C4-2B (cell line): ENCODE measurements at regions not wholly inside any gene's neighbourhood (a gene's known extent, or its start where the extent isn't known, plus 50 kb on each side); places are given as distances from the start of the nearest gene placed in this dataset.

Experiments
- ZFX ChIP-seq: fragments of 450-650 bp; IDR thresholded peaks from 2 replicates; pipeline ENCODE4 v1.6.1; 2017
- TF ChIP-seq, protein P1 (sequence below): fragments of 450-650 bp; conservative IDR thresholded peaks from 2 replicates; pipeline ENCODE4 v1.5.1; 2017; ENCODE audit warnings: mild to moderate bottlenecking

DNA sequence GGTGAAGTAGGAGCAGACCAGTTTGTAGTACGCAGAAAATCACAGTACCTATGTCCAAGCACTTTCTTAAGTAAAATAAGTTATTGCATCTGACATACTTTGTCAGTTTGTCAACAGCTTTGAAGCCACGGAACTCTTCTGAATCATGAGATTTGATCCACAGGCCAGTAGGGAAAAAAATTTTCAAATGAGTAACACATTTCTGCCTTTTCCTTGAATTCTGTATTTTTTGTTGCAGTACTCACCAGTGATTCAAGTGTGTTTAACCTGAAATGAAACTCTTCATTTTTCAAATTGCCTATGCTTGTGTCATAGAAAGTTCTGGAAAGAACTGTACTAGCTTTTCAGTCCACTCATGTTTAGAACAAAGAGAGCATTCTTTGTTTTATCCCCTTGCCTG is 337.7 kb downstream of the GATA3 start:
- TF ChIP-seq, protein P1, sequence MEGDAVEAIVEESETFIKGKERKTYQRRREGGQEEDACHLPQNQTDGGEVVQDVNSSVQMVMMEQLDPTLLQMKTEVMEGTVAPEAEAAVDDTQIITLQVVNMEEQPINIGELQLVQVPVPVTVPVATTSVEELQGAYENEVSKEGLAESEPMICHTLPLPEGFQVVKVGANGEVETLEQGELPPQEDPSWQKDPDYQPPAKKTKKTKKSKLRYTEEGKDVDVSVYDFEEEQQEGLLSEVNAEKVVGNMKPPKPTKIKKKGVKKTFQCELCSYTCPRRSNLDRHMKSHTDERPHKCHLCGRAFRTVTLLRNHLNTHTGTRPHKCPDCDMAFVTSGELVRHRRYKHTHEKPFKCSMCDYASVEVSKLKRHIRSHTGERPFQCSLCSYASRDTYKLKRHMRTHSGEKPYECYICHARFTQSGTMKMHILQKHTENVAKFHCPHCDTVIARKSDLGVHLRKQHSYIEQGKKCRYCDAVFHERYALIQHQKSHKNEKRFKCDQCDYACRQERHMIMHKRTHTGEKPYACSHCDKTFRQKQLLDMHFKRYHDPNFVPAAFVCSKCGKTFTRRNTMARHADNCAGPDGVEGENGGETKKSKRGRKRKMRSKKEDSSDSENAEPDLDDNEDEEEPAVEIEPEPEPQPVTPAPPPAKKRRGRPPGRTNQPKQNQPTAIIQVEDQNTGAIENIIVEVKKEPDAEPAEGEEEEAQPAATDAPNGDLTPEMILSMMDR, result no peak
- no peak for TF ChIP-seq ZFX
